C4-2B (cell line): ENCODE measurements at regions not wholly inside any gene's neighbourhood (a gene's known extent, or its start where the extent isn't known, plus 50 kb on each side); places are given as distances from the start of the nearest gene placed in this dataset.
"Not testable (repeated sequence)": the region's sequence is repeated elsewhere in the genome, so short reads cannot be mapped to it uniquely, and the experiment has no call there.

Source experiments
- H3K27ac ChIP-seq: fragments of 450-650 bp; 2 replicates; pipeline ENCODE4 v1.5.1; 2017
- CTCF ChIP-seq: fragments of 450-650 bp; conservative IDR thresholded peaks from 2 replicates; pipeline ENCODE4 v1.5.1; 2017; ENCODE audit warnings: mild to moderate bottlenecking
- ZFX ChIP-seq: fragments of 450-650 bp; IDR thresholded peaks from 2 replicates; pipeline ENCODE4 v1.6.1; 2017

DNA sequence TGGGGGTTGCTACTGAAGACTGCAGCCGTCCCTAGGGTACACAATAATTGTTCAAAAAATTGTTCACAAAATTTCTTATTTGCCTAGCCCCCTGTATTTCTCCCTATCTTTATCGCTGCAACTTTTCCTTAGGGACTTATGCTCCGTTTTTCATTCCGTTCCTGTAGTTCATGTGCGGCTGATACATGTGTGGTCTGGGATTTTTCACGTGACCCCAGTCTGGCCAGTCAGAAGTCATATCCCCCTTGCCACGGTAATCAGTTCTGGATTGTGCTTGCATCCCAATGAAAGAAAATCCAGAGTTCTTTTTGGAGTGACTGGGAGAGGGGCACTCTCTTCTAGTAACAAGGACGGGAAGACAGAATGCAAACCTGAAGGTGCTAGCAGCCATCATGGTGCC lies 610.7 kb upstream of the C16orf82 start:
- no peak overlapping the region for H3K27ac ChIP-seq
- no peak for TF ChIP-seq CTCF
- TF ChIP-seq ZFX = no peak

DNA sequence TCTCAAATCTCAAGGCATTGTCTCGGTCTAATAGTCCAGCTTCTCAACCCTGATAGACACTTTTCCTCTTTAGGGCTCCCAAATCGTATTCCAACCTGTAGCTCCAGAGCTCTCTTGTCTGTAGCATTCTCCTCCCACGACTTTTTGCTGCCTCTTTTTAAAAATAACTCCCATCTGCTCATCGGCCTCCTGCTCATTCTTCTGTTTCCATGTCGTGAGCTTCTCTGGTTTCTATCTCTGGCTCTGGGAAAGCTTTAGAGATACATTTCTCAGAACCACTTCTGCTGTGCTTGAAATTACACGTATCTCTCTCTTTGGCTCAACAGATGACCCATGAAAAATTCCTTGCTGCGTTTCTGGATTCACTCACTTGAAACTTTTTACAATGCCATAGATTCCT lies 609.6 kb upstream of the C16orf82 start:
- TF ChIP-seq ZFX (no peak), CTCF (no peak)
- no peak overlapping the region for H3K27ac ChIP-seq

DNA sequence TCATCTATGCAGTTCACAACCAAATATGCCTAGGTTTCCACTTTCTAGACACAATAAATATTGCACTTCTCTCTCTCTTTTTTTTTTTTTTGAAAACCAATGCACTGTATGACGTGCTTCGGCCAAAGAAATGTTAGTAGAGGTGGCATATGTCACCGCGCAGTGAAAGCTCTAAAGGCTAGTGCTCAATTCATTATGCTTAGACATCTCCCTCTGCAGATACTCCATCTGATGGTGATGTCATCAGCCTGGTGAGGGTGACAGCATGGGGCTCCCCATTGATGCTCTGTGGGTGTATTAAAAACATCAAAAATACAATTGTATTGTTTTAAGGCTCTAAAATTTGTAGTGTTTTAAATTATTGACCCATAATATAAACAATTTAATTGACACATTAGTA lies 608.8 kb upstream of the C16orf82 start:
- H3K27ac ChIP-seq = no peak overlapping the region
- no peak for TF ChIP-seq CTCF
- TF ChIP-seq ZFX = no peak

DNA sequence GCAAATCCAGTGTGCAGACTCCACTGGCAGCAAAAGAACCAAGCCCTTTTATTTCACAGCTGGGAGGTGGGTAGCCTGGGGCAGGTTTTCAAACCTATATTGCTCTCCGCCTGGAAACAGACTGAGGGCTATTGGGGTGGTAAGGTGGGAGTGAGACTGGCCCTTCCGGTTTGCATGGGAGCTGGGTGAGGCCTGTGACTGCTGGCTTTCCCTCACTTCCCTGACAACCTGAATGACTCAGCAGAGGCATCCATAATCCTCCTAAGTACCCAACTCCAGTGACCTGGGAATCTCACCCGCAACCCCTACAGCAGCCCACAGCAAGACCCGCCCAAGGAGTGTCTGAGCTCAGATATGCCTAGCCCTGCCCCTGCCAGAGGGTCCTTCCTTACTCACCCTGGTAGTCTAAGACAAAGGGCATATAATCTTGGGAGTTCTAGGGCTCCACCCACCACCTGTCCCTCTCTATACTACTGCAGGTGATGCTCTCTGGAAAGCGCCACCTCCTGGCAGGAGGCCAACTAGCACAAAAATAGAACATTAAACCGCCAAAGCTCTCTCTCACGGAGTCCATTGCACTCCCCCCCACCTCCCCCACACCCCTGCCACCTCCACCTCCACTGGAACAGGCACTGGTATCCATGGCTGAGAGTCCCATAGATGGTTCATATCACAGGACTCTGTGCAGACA lies 602.0 kb upstream of the C16orf82 start:
- H3K27ac ChIP-seq = no peak overlapping the region
- TF ChIP-seq CTCF = peak; percentile 11; the same call in 1 of the 2 replicates
- no peak for TF ChIP-seq ZFX

DNA sequence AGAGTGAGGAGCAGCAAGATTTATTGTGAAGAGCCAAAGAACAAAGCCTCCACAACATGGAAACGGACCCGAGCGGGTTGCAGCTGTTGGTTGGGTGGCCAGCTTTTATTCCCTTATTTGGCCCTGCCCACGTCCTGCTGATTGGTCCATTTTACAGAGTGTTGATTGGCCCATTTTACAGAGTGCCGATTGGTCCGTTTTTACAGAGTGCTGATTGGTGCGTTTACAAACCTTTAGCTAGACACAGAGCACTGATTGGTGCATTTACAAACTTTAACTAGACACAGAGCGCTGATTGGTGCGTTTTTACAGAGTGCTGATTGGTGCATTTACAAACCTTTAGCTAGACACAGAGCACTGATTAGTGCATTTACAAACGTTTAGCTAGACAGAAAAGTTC lies 592.3 kb upstream of the C16orf82 start:
- not testable (repeated sequence) for H3K27ac ChIP-seq

- H3K27ac ChIP-seq = no peak overlapping the region
- TF ChIP-seq CTCF = no peak
- no peak for TF ChIP-seq ZFX
Observed at GRCh38 chr16:26475596-26475995, 591.1 kb upstream of the C16orf82 start.

- no peak for TF ChIP-seq ZFX
- TF ChIP-seq CTCF = no peak
- H3K27ac ChIP-seq = no peak overlapping the region
Observed at GRCh38 chr16:26491101-26491670, 575.5 kb upstream of the C16orf82 start.

DNA sequence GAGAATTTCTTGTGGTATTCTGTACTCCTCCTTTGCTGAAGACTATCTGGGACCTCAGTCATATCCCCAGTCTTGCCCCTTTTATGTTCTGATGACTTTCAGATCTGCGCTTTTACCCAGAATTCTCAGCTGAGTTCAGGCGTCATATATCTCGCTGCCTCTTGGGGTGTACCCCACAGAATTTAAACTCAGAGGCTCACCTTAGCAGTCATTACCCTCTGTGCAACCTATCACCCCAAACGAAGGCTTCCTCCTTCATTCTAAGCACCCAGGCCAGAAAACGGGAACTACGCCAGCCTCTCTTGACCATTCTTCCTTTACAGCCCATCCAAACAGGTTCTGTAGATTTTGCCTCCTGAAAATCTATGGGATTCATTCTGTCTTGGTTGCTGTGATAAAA lies 574.8 kb upstream of the C16orf82 start:
- TF ChIP-seq ZFX = no peak
- no peak for TF ChIP-seq CTCF
- no peak overlapping the region for H3K27ac ChIP-seq
